Keratinocyte (primary cell): ENCODE measurements at regions not wholly inside any gene's neighbourhood (a gene's known extent, or its start where the extent isn't known, plus 50 kb on each side); places are given as distances from the start of the nearest gene placed in this dataset.

Experiments used
- DNase-seq: peaks from one replicate; pipeline ENCODE4 v3.0.0-alpha.2; 2011; ENCODE audit warnings: low read depth, missing footprints, low spot score
- FAIRE-seq: peaks from 2 replicates; lab custom pipeline; 2011; peaks lifted over from hg19 to GRCh38; lab: Jason Lieb, UNC
- H2AFZ ChIP-seq: 2 replicates; pipeline ENCODE4 v1.6.0; 2012; ENCODE audit warnings: low read length, control low read depth, inconsistent platforms; ENCODE audit not compliant: control insufficient read depth
- H3K27ac ChIP-seq: 2 replicates; pipeline ENCODE4 v1.5.1; 2011; ENCODE audit warnings: low read length; ENCODE audit not compliant: control insufficient read depth, insufficient read depth
- H3K27me3 ChIP-seq: 3 replicates; pipeline ENCODE4 v1.6.0; 2011; ENCODE audit warnings: low read length; ENCODE audit not compliant: control insufficient read depth, insufficient read depth; ENCODE audit errors: extremely low read depth
- H3K36me3 ChIP-seq, 2 experiments: 2 replicates in 1 of 2; 3 replicates in 1 of 2; pipeline ENCODE4 v1.5.1; 2011; ENCODE audit warnings: low read length in 2 of 2, mild to moderate bottlenecking in 1 of 2; ENCODE audit not compliant: control insufficient read depth in 2 of 2, insufficient read depth in 2 of 2; ENCODE audit errors: extremely low read depth in 1 of 2
- H3K4me1 ChIP-seq: 3 replicates; pipeline ENCODE4 v1.5.1; 2011; ENCODE audit warnings: low read length; ENCODE audit not compliant: control insufficient read depth, insufficient read depth; ENCODE audit errors: extremely low read depth
- H3K4me2 ChIP-seq: 3 replicates; pipeline ENCODE4 v1.6.0; 2011; ENCODE audit warnings: low read depth, low read length; ENCODE audit not compliant: control insufficient read depth, insufficient read depth; ENCODE audit errors: extremely low read depth
- H3K4me3 ChIP-seq, 3 experiments: fragments of 200-600 bp in 1 of 3; sonication (generic) in 1 of 3; 2 replicates in 2 of 3; 3 replicates in 1 of 3; pipeline ENCODE4 v1.5.1; 2011 to 2016; ENCODE audit warnings: low read length in 3 of 3, mild to moderate bottlenecking in 3 of 3, control low read depth in 2 of 3, inconsistent platforms in 1 of 3, low read depth in 1 of 3, mixed read lengths in 1 of 3, mixed run types in 1 of 3, moderate library complexity in 1 of 3; ENCODE audit not compliant: control insufficient read depth in 2 of 3, insufficient read depth in 2 of 3; ENCODE audit errors: extremely low read depth in 1 of 3
- H3K79me2 ChIP-seq: 2 replicates; pipeline ENCODE4 v1.6.0; 2012; ENCODE audit warnings: low read length; ENCODE audit not compliant: control insufficient read depth, insufficient read depth
- H3K9ac ChIP-seq: 3 replicates; pipeline ENCODE4 v1.6.0; 2011; ENCODE audit warnings: low read length; ENCODE audit not compliant: control insufficient read depth, insufficient read depth; ENCODE audit errors: extremely low read depth
- H3K9me1 ChIP-seq: 3 replicates; pipeline ENCODE4 v1.6.0; 2011; ENCODE audit warnings: low read length; ENCODE audit not compliant: control insufficient read depth, insufficient read depth; ENCODE audit errors: extremely low read depth
- H3K9me3 ChIP-seq: 2 replicates; pipeline ENCODE4 v1.5.1; 2012; ENCODE audit warnings: low read depth, low read length; ENCODE audit not compliant: control insufficient read depth
- H4K20me1 ChIP-seq: 3 replicates; pipeline ENCODE4 v1.6.0; 2011; ENCODE audit warnings: low read length; ENCODE audit not compliant: control insufficient read depth, insufficient read depth; ENCODE audit errors: extremely low read depth
- CTCF ChIP-seq, 3 experiments: IDR thresholded peaks in 1 of 3; conservative IDR thresholded peaks in 1 of 3; optimal IDR thresholded peaks in 1 of 3; 2 replicates in 2 of 3; 3 replicates in 1 of 3; pipeline versions ENCODE3 to v1.5.1; 2011; ENCODE audit warnings: low read length in 3 of 3, mild to moderate bottlenecking in 3 of 3, moderate library complexity in 2 of 3, control low read depth in 1 of 3, inconsistent platforms in 1 of 3; ENCODE audit not compliant: insufficient read depth in 2 of 3; ENCODE audit errors: extremely low read depth in 1 of 3
- EZH2 ChIP-seq: IDR thresholded peaks from one replicate; pipeline ENCODE4 v1.6.1; 2012; ENCODE audit warnings: inconsistent platforms, mild to moderate bottlenecking, low read length, moderate library complexity
- dilution Hi-C: fragments of 300-500 bp; cut with MboI; formaldehyde crosslinking; loops from one replicate; pipeline ENCODE4 v1.7.0; 2020; ENCODE audit warnings: low sequenced_read_pairs; ENCODE audit not compliant: extremely low pct_ligation_motif_present

GRCh38 chr20:43294031-43294430, 104.3 kb upstream of the PTPRT start:
- DNase-seq, result no peak
- H3K4me3 ChIP-seq, result no peak overlapping the region
- no peak overlapping the region for H3K27ac ChIP-seq
- H2AFZ ChIP-seq, result no peak overlapping the region
- no peaks in the 10 kb centered on the region for H3K4me1 ChIP-seq
- H3K36me3 ChIP-seq, result no peaks in the 10 kb centered on the region
- peaks cover 4% of the 10 kb centered on the region for H3K9me3 ChIP-seq
- no peaks in the 10 kb centered on the region for H3K9me1 ChIP-seq
- TF ChIP-seq EZH2 (no peak), CTCF (optimal IDR thresholded peaks at IDR 0.05 in 1 of 3, IDR thresholded peaks at IDR 0.05 in 1 of 3, conservative IDR thresholded peaks at IDR 0.05 in 1 of 3; ENCODE audit: extremely low read depth in 1 of 3, insufficient read depth in 2 of 3, low read length in 3 of 3) (no peak)
- dilution Hi-C loops, result no loop called here
- no peaks in the 10 kb centered on the region for H3K27me3 ChIP-seq
- H3K4me2 ChIP-seq, result no peak overlapping the region
- FAIRE-seq, result no peak
- no peaks in the 10 kb centered on the region for H4K20me1 ChIP-seq
- no peak overlapping the region for H3K9ac ChIP-seq
- H3K79me2 ChIP-seq, result no peaks in the 10 kb centered on the region

GRCh38 chr20:43293068-43293786, 103.5 kb upstream of the PTPRT start:
- dilution Hi-C loops, result no loop called here
- Histone ChIP-seq H4K20me1 (no peaks in the 10 kb centered on the region), H3K9me3 (peaks cover 4% of the 10 kb centered on the region), H3K79me2 (no peaks in the 10 kb centered on the region), H3K27me3 (no peaks in the 10 kb centered on the region), H3K4me1 (no peaks in the 10 kb centered on the region), H3K27ac (no peak overlapping the region), H3K4me2 (no peak overlapping the region), H3K9ac (no peak overlapping the region), H2AFZ (no peak overlapping the region), H3K36me3 (no peaks in the 10 kb centered on the region), H3K9me1 (no peaks in the 10 kb centered on the region), H3K4me3 (no peak overlapping the region)
- DNase-seq (no peak), FAIRE-seq (no peak)
- TF ChIP-seq CTCF (optimal IDR thresholded peaks at IDR 0.05 in 1 of 3, IDR thresholded peaks at IDR 0.05 in 1 of 3, conservative IDR thresholded peaks at IDR 0.05 in 1 of 3; ENCODE audit: extremely low read depth in 1 of 3, insufficient read depth in 2 of 3, low read length in 3 of 3), result no peak
- TF ChIP-seq EZH2, result no peak
